Nephron (organoid): ENCODE measurements at regions not wholly inside any gene's neighbourhood (a gene's known extent, or its start where the extent isn't known, plus 50 kb on each side); places are given as distances from the start of the nearest gene placed in this dataset.

Experiments
- H3K27ac Mint-ChIP-seq, 3 experiments: 2 replicates each; pipeline ENCODE4 v1.8.0; 2020; ENCODE audit warnings: mixed read lengths in 3 of 3, mild to moderate bottlenecking in 2 of 3, moderate library complexity in 1 of 3
- H3K27me3 Mint-ChIP-seq: 2 replicates; pipeline ENCODE4 v1.8.0; 2021; ENCODE audit warnings: low read depth, mild to moderate bottlenecking, moderate library complexity, mixed read lengths
- H3K36me3 Mint-ChIP-seq: 2 replicates; pipeline ENCODE4 v1.8.0; 2020; ENCODE audit warnings: low read depth, mixed read lengths
- H3K4me1 Mint-ChIP-seq: 2 replicates; pipeline ENCODE4 v1.8.0; 2020; ENCODE audit warnings: mixed read lengths
- H3K4me3 Mint-ChIP-seq, 3 experiments: 2 replicates each; pipeline ENCODE4 v1.8.0; 2020; ENCODE audit warnings: mild to moderate bottlenecking in 3 of 3, mixed read lengths in 3 of 3, moderate library complexity in 2 of 3
- H3K9me3 Mint-ChIP-seq: 2 replicates; pipeline ENCODE4 v1.8.0; 2020; ENCODE audit warnings: mixed read lengths
- TF ChIP-seq, protein P1 (sequence below), 3 experiments: fragments of 200-600 bp; sonication (generic); IDR thresholded peaks; one replicate each; pipeline ENCODE4 v1.5.0; 2021; ENCODE audit warnings: antibody characterized with exemption in 3 of 3; ENCODE audit not compliant: unreplicated experiment in 3 of 3

DNA sequence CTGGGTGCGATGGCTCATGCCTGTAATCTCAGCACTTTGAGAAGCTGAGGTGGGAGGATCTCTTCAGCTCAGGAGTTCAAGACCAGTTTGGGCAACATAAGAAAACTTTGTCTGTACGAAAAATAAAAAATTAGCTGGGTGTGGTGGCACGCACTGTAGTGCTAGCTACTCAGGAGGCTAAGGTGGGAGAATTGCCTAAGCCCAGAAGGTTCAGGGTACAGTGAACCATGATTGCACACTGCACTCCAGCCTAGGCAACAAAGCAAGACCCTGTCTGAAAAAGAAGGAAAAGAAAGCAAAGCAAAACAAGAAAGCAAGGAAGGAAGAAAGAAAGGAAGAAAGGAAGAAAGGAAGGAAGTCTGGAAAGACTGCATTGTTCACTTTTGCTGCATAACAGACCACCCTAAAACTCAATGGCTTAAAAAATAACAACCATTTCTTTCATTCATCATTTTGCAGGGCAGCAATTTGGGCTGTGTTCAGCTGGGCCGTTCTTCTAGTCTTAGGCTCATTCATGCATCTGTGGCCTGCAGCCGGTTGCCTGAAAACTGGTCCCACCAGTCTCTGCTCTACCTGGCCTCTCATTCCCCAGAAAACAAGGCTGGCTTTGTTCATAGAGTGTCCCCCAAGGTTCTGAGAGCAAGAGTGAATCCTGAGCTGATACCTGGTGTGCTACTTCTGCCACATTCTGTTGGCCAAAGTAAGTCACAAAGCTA lies 82.4 kb upstream of the MIER3 start:
- Mint-ChIP-seq H3K27me3 (peaks cover 7% of the 10 kb centered on the region), H3K9me3 (no peaks in the 10 kb centered on the region), H3K36me3 (no peaks in the 10 kb centered on the region), H3K4me1 (peaks cover 12% of the 10 kb centered on the region), H3K27ac (no peak overlapping the region), H3K4me3 (no peak overlapping the region)
- TF ChIP-seq, protein P1, sequence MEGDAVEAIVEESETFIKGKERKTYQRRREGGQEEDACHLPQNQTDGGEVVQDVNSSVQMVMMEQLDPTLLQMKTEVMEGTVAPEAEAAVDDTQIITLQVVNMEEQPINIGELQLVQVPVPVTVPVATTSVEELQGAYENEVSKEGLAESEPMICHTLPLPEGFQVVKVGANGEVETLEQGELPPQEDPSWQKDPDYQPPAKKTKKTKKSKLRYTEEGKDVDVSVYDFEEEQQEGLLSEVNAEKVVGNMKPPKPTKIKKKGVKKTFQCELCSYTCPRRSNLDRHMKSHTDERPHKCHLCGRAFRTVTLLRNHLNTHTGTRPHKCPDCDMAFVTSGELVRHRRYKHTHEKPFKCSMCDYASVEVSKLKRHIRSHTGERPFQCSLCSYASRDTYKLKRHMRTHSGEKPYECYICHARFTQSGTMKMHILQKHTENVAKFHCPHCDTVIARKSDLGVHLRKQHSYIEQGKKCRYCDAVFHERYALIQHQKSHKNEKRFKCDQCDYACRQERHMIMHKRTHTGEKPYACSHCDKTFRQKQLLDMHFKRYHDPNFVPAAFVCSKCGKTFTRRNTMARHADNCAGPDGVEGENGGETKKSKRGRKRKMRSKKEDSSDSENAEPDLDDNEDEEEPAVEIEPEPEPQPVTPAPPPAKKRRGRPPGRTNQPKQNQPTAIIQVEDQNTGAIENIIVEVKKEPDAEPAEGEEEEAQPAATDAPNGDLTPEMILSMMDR (IDR thresholded peaks at IDR 0.05; ENCODE audit: unreplicated experiment in 3 of 3), result no peak

DNA sequence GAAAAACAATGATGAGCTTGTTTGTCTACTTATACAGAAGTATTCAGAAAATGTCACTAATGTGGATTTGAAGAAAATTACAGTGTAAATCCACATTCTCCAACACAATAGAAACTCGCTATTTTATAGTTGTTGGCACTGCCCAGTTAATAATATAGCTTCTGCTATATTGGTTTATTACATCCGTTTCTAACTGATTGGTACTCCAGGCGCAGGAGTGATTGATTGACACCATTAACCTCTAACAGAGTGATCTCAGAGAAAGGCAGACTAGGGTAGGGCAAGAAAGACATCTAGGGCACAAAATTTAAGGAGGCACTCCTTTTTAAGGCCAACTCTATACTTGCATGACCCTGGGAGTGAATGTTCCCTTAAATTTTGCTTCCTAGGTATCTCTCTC lies 84.0 kb upstream of the MIER3 start:
- no peak overlapping the region for H3K27ac Mint-ChIP-seq
- no peaks in the 10 kb centered on the region for H3K36me3 Mint-ChIP-seq
- peaks cover 5% of the 10 kb centered on the region for H3K4me1 Mint-ChIP-seq
- H3K9me3 Mint-ChIP-seq, result no peaks in the 10 kb centered on the region
- no peak overlapping the region for H3K4me3 Mint-ChIP-seq
- peaks cover 7% of the 10 kb centered on the region for H3K27me3 Mint-ChIP-seq
- TF ChIP-seq, protein P1 (IDR thresholded peaks at IDR 0.05; ENCODE audit: unreplicated experiment in 3 of 3), result no peak

DNA sequence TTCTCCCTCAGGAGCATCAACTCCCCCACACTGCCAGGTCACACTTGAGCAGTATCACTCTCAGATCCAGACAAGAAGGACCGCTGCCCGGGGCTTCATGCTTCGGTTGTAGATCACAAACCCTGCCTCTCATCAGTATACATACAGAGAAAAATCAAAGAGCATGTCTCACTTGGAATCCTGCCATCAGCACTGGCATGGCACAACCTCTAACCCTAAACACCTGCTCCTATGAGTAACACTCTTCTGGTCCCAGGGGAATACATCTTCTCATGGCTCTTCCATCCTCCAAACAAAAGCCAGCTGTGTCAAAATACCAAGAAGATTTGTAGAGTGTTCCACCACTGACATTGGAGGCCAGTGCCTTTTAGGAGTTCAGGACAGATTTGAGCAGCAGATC lies 84.8 kb upstream of the MIER3 start:
- Mint-ChIP-seq H3K36me3 (no peaks in the 10 kb centered on the region), H3K9me3 (no peaks in the 10 kb centered on the region), H3K4me3 (no peak overlapping the region), H3K27ac (no peak overlapping the region), H3K27me3 (peaks cover 7% of the 10 kb centered on the region), H3K4me1 (peaks cover 1% of the 10 kb centered on the region)
- TF ChIP-seq, protein P1 (IDR thresholded peaks at IDR 0.05; ENCODE audit: unreplicated experiment in 3 of 3), result no peak

DNA sequence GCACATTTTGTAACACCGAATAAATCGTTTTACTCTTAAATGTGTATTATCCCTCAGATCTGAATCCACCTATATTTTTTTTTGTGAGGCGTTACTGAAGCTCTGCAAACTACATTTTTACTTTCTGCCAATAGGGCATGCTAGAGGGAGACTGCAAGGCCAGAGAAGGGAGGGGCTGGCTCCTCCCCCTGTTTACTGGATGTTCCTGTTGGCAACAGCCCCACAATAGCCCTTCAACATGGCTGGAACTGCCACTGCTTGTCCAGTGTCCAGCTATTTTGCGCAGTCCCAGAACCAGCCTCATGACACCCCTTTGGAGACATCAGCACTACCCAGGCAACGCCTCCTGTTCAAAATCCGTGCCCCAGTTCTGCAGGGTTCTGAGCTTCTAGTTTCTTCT lies 85.4 kb upstream of the MIER3 start:
- H3K9me3 Mint-ChIP-seq, result no peaks in the 10 kb centered on the region
- TF ChIP-seq, protein P1 (IDR thresholded peaks at IDR 0.05; ENCODE audit: unreplicated experiment in 3 of 3), result no peak
- no peaks in the 10 kb centered on the region for H3K4me1 Mint-ChIP-seq
- no peaks in the 10 kb centered on the region for H3K36me3 Mint-ChIP-seq
- H3K4me3 Mint-ChIP-seq, result no peak overlapping the region
- H3K27me3 Mint-ChIP-seq, result peaks cover 7% of the 10 kb centered on the region
- no peak overlapping the region for H3K27ac Mint-ChIP-seq

DNA sequence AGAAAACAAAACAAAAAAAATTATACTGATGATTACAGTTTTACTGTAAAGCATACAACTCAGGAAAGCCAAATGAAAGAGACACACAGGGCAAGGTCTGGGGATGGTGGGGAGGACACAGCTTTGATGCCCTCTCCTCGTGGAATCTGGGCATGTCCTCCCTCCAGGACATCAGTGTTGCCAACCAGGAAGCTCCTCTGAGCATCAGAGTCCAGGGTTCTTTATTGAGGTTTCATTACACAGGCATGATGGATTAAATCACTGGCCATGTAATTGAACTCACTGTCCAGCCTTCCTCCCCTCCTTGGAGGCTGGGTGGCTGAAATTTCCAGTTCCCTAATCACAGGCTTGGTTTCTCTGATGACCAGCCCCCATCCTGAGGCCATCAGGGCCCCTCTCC lies 89.6 kb upstream of the MIER3 start:
- Mint-ChIP-seq H3K36me3 (no peaks in the 10 kb centered on the region), H3K27ac (no peak overlapping the region), H3K9me3 (no peaks in the 10 kb centered on the region), H3K4me3 (no peak overlapping the region), H3K4me1 (no peaks in the 10 kb centered on the region), H3K27me3 (no peaks in the 10 kb centered on the region)
- TF ChIP-seq, protein P1 (IDR thresholded peaks at IDR 0.05; ENCODE audit: unreplicated experiment in 3 of 3), result no peak

DNA sequence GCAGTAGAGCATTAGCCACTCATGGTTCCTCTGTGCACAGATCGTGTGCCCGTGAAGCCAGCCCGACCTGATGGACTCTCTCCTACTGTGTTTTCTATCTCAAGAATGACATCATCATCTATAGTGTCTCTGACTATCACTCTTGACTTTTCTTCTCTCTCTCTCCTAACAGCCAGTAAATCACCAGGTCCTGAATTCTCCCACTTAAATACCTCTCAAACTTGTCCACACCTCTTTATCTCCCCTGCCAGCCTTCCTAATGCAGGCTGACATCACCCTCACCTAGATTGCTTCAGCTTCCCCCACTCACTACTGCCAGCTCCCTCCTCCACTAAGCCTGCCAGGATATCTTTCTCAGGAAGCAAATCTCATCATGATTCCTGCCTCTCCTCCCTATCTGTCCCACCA lies 90.6 kb upstream of the MIER3 start:
- no peaks in the 10 kb centered on the region for H3K27me3 Mint-ChIP-seq
- H3K27ac Mint-ChIP-seq, result no peak overlapping the region
- H3K4me3 Mint-ChIP-seq, result no peak overlapping the region
- TF ChIP-seq, protein P1 (IDR thresholded peaks at IDR 0.05; ENCODE audit: unreplicated experiment in 3 of 3), result no peak
- no peaks in the 10 kb centered on the region for H3K9me3 Mint-ChIP-seq
- H3K4me1 Mint-ChIP-seq, result no peaks in the 10 kb centered on the region
- no peaks in the 10 kb centered on the region for H3K36me3 Mint-ChIP-seq
